GM21526 (cell line): ENCODE measurements at regions not wholly inside any gene's neighbourhood (a gene's known extent, or its start where the extent isn't known, plus 50 kb on each side); places are given as distances from the start of the nearest gene placed in this dataset.
"Not testable (repeated sequence)": the region's sequence is repeated elsewhere in the genome, so short reads cannot be mapped to it uniquely, and the experiment has no call there.

Source experiments
- ATAC-seq: cut with Tn5 transposase; IDR thresholded peaks from one replicate; pipeline ENCODE4 v1.9.1; 2021; ENCODE audit warnings: moderate library complexity; ENCODE audit not compliant: unreplicated experiment, low FRiP score

GRCh38 chr12:105856048-105856405 is 282.7 kb downstream of the NUAK1 start:
- ATAC-seq, result no peak

- ATAC-seq, result no peak
These were observed 279.6 kb downstream of the NUAK1 start for GRCh38 chr12:105858981-105859710.

GRCh38 chr12:105860561-105861207 is 278.1 kb downstream of the NUAK1 start:
- no peak for ATAC-seq

GRCh38 chr12:105861227-105861626 is 277.5 kb downstream of the NUAK1 start:
- no peak for ATAC-seq

GRCh38 chr12:105862163-105862821 is 276.5 kb downstream of the NUAK1 start:
- no peak for ATAC-seq

GRCh38 chr12:105864316-105864715 is 274.4 kb downstream of the NUAK1 start:
- no peak for ATAC-seq

GRCh38 chr12:105864901-105865300 is 273.9 kb downstream of the NUAK1 start:
- no peak for ATAC-seq

GRCh38 chr12:105865886-105866285 is 272.9 kb downstream of the NUAK1 start:
- no peak for ATAC-seq

- ATAC-seq, result no peak
These were observed 264.6 kb downstream of the NUAK1 start for GRCh38 chr12:105874121-105874520.

- ATAC-seq, result no peak
These were observed 262.3 kb downstream of the NUAK1 start for GRCh38 chr12:105876396-105876927.

- ATAC-seq, result no peak
These were observed 259.8 kb downstream of the NUAK1 start for GRCh38 chr12:105878964-105879363.

GRCh38 chr12:105880824-105881388 is 257.8 kb downstream of the NUAK1 start:
- ATAC-seq, result no peak

GRCh38 chr12:105882404-105882803 is 256.4 kb downstream of the NUAK1 start:
- ATAC-seq, result no peak

GRCh38 chr12:105887131-105887530 is 251.6 kb downstream of the NUAK1 start:
- no peak for ATAC-seq

GRCh38 chr12:105888696-105889095 is 250.1 kb downstream of the NUAK1 start:
- no peak for ATAC-seq

- ATAC-seq, result no peak
These were observed 246.3 kb downstream of the NUAK1 start for GRCh38 chr12:105892362-105892910.

GRCh38 chr12:105895197-105895832 is 243.4 kb downstream of the NUAK1 start:
- not testable (repeated sequence) for ATAC-seq

GRCh38 chr12:105897311-105897725 is 241.4 kb downstream of the NUAK1 start:
- ATAC-seq, result no peak

- ATAC-seq, result not testable (repeated sequence)
These were observed 240.5 kb downstream of the NUAK1 start for GRCh38 chr12:105898271-105898670.

- ATAC-seq, result no peak
These were observed 239.2 kb downstream of the NUAK1 start for GRCh38 chr12:105899589-105899988.
